Gastroesophageal sphincter (tissue), 4 donors: ENCODE measurements at regions not wholly inside any gene's neighbourhood (a gene's known extent, or its start where the extent isn't known, plus 50 kb on each side); places are given as distances from the start of the nearest gene placed in this dataset.
"Not testable (repeated sequence)": the region's sequence is repeated elsewhere in the genome, so short reads cannot be mapped to it uniquely, and the experiment has no call there.

ENCODE experiments used
- ATAC-seq: fragments of 150-250 bp; one replicate; pipeline ENCODE4 v1.9.1; 2016; ENCODE audit warnings: mild to moderate bottlenecking, moderate library complexity
- H3K27ac ChIP-seq, 4 donors: fragments of 200-600 bp; sonication (generic) in 3 of 4; 1 replicate in 3 of 4; 2 replicates in 1 of 4; pipeline ENCODE4 v1.5.1; 2016 to 2019
- H3K27me3 ChIP-seq: fragments of 200-600 bp; sonication (generic); one replicate; pipeline ENCODE4 v1.5.1; 2019
- H3K36me3 ChIP-seq, 2 donors: fragments of 200-600 bp; sonication (generic); one replicate each; pipeline ENCODE4 v1.5.1; 2019; ENCODE audit warnings: control low read depth in 1 of 2
- H3K4me1 ChIP-seq, 3 donors: fragments of 200-600 bp; sonication (generic); 1 replicate in 2 of 3; 2 replicates in 1 of 3; pipeline ENCODE4 v1.5.1; 2016 to 2019; ENCODE audit warnings: control low read depth in 2 of 3
- H3K4me3 ChIP-seq, 2 donors: fragments of 200-600 bp; sonication (generic); one replicate each; pipeline ENCODE4 v1.5.1; 2019; ENCODE audit warnings: mild to moderate bottlenecking in 1 of 2, moderate library complexity in 1 of 2
- H3K9me3 ChIP-seq, 3 donors: fragments of 200-600 bp; sonication (generic); one replicate each; pipeline ENCODE4 v1.5.1; 2017 to 2019; ENCODE audit warnings: control low read depth in 2 of 3
- CTCF ChIP-seq, 4 experiments: fragments of 200-600 bp in 2 of 4; fragments of 450-650 bp in 2 of 4; sonication (generic) in 1 of 4; IDR thresholded peaks; one replicate each; pipeline ENCODE4 v1.5.1; 2017 to 2019; ENCODE audit warnings: antibody characterized with exemption in 4 of 4, mild to moderate bottlenecking in 2 of 4, moderate library complexity in 2 of 4
- EP300 ChIP-seq: sonication (generic); formaldehyde crosslinking; IDR thresholded peaks from one replicate; pipeline ENCODE4 v1.6.1; 2017; ENCODE audit warnings: antibody characterized with exemption, mild to moderate bottlenecking
- POLR2A ChIP-seq, 2 donors: fragments of 450-650 bp; IDR thresholded peaks; one replicate each; pipeline ENCODE4 v1.6.1; 2017; ENCODE audit warnings: antibody characterized with exemption in 2 of 2, mild to moderate bottlenecking in 2 of 2, moderate library complexity in 1 of 2
- POLR2AphosphoS5 ChIP-seq: sonication (generic); formaldehyde crosslinking; IDR thresholded peaks from one replicate; pipeline ENCODE4 v1.6.1; 2017; ENCODE audit warnings: antibody characterized with exemption
- WGBS, 2 donors: methylation state at CpG; one replicate each; pipeline ENCODE4 v1.1.5; 2018; ENCODE audit warnings: low coverage in 1 of 2; 5-methylcytosine and 5-hydroxymethylcytosine counted together

- H3K4me3 ChIP-seq = no peak overlapping the region
- ATAC-seq = no peak
- 93 to 94% methylated on average over 3 to 4 of the region's 4 CpGs for WGBS, 2 donors
- no peaks in the 10 kb centered on the region for H3K9me3 ChIP-seq
- no peaks in the 10 kb centered on the region for H3K36me3 ChIP-seq
- no peak for TF ChIP-seq CTCF (IDR thresholded peaks at IDR 0.05)
- TF ChIP-seq POLR2A (IDR thresholded peaks at IDR 0.05) = no peak
- no peak for TF ChIP-seq POLR2AphosphoS5
- TF ChIP-seq EP300 = no peak
- H3K4me1 ChIP-seq = no peaks in the 10 kb centered on the region
- no peaks in the 10 kb centered on the region for H3K27me3 ChIP-seq
- no peak overlapping the region for H3K27ac ChIP-seq
Observed at GRCh38 chr12:68397566-68398158, 65.5 kb upstream of the MDM1 start.

GRCh38 chr12:68398689-68399088, 66.5 kb upstream of the MDM1 start:
- not testable (repeated sequence) for ATAC-seq, H3K27me3 ChIP-seq, H3K4me1 ChIP-seq, H3K9me3 ChIP-seq, H3K4me3 ChIP-seq, H3K36me3 ChIP-seq, H3K27ac ChIP-seq
- WGBS, 2 donors = no CpG with 5 or more reads among the region's 6 CpGs

GRCh38 chr12:68400226-68400829, 68.2 kb upstream of the MDM1 start:
- ATAC-seq = no peak
- Histone ChIP-seq H3K4me3 (no peak overlapping the region), H3K4me1 (peaks cover 5 to 16% (median 8%) of the 10 kb centered on the region in 3 donors), H3K27ac (no peak overlapping the region), H3K36me3 (no peaks in the 10 kb centered on the region), H3K27me3 (no peaks in the 10 kb centered on the region), H3K9me3 (no peaks in the 10 kb centered on the region)
- TF ChIP-seq POLR2A (IDR thresholded peaks at IDR 0.05) = no peak
- no peak for TF ChIP-seq CTCF (IDR thresholded peaks at IDR 0.05)
- no peak for TF ChIP-seq EP300
- WGBS, 2 donors = 48 to 72% methylated on average over 5 of the region's 5 CpGs

- Histone ChIP-seq H3K27me3 (no peaks in the 10 kb centered on the region), H3K36me3 (no peaks in the 10 kb centered on the region), H3K4me3 (no peak overlapping the region), H3K9me3 (no peaks in the 10 kb centered on the region), H3K4me1 (peaks cover 9 to 37% (median 20%) of the 10 kb centered on the region in 3 donors), H3K27ac (no peak overlapping the region)
- no peak for TF ChIP-seq POLR2AphosphoS5
- no peak for TF ChIP-seq CTCF (IDR thresholded peaks at IDR 0.05)
- TF ChIP-seq EP300 = no peak
- no peak for TF ChIP-seq POLR2A (IDR thresholded peaks at IDR 0.05)
- 100% methylated on average over 2 of the region's 2 CpGs; no CpG with 5 or more reads in 1 of the 2 donors for WGBS, 2 donors
- ATAC-seq = no peak
Observed at GRCh38 chr12:68402422-68402821, 70.3 kb upstream of the MDM1 start.

- WGBS, 2 donors = 90% methylated on average over 1 of the region's 1 CpG
- no peak for ATAC-seq
- Histone ChIP-seq H3K27ac (no peak overlapping the region), H3K27me3 (no peaks in the 10 kb centered on the region), H3K9me3 (no peaks in the 10 kb centered on the region), H3K36me3 (no peaks in the 10 kb centered on the region), H3K4me1 (peaks cover 9 to 37% (median 20%) of the 10 kb centered on the region in 3 donors), H3K4me3 (no peak overlapping the region)
- TF ChIP-seq POLR2A (IDR thresholded peaks at IDR 0.05) (no peak), CTCF (IDR thresholded peaks at IDR 0.05) (no peak), POLR2AphosphoS5 (no peak), EP300 (no peak)
Observed at GRCh38 chr12:68403296-68403695, 71.1 kb upstream of the MDM1 start.
